ENCODE measurements at regions not wholly inside any gene's neighbourhood (a gene's known extent, or its start where the extent isn't known, plus 50 kb on each side); places are given as distances from the start of the nearest gene placed in this dataset.
"Not testable (repeated sequence)": the region's sequence is repeated elsewhere in the genome, so short reads cannot be mapped to it uniquely, and the experiment has no call there.

GRCh38 chr15:20203649-20204150, 337.9 kb downstream of the GOLGA6L6 start:
- not testable (repeated sequence) for TF ChIP-seq SP1 (IDR thresholded peaks at IDR 0.05; ENCODE audit: low read depth); CTCF (IDR thresholded peaks at IDR 0.05 in 2 of 3, conservative IDR thresholded peaks at IDR 0.05 in 1 of 3; ENCODE audit: borderline replicate concordance in 1 of 3, insufficient read depth in 1 of 3, low read depth in 2 of 3, low read length in 2 of 3); EZH2 (IDR thresholded peaks at IDR 0.05); POLR2AphosphoS5 (IDR thresholded peaks at IDR 0.05; ENCODE audit: low read depth, low read length); RAD21 (IDR thresholded peaks at IDR 0.05; ENCODE audit: low read depth)

All from HCT116 (cell line).